Left ventricle myocardium inferior (tissue), 1 donor: ENCODE measurements at regions not wholly inside any gene's neighbourhood (a gene's known extent, or its start where the extent isn't known, plus 50 kb on each side); places are given as distances from the start of the nearest gene placed in this dataset.

Source experiments
- DNase-seq: peaks from one replicate; pipeline ENCODE4 v3.0.0-alpha.2; 2020
- H3K27ac ChIP-seq: fragments of 200-600 bp; replicated peaks from 2 replicates; pipeline ENCODE4 v1.8.0; 2021
- H3K27me3 ChIP-seq: fragments of 200-600 bp; 2 replicates; pipeline ENCODE4 v1.8.0; 2021; ENCODE audit warnings: low read depth
- H3K36me3 ChIP-seq: fragments of 200-600 bp; 2 replicates; pipeline ENCODE4 v1.8.0; 2021
- H3K4me1 ChIP-seq: fragments of 200-600 bp; 2 replicates; pipeline ENCODE4 v1.8.0; 2021
- H3K4me3 ChIP-seq: fragments of 200-600 bp; 2 replicates; pipeline ENCODE4 v1.8.0; 2021; ENCODE audit warnings: mild to moderate bottlenecking, moderate library complexity
- H3K9me3 ChIP-seq: fragments of 200-600 bp; replicated peaks from 2 replicates; pipeline ENCODE4 v1.8.0; 2021
- CTCF ChIP-seq: fragments of 200-600 bp; IDR thresholded peaks from 2 replicates; pipeline ENCODE4 v1.8.0; 2021; ENCODE audit warnings: antibody characterized with exemption, mild to moderate bottlenecking, borderline replicate concordance
- intact Hi-C: fragments of 100-400 bp; cut with micrococcal nuclease; formaldehyde crosslinking; loops from one replicate; pipeline ENCODE4 v1.11.0; 2022
- donor health status: DM: no; HTN: yes; CAD: no; lungs with severe emphysema.

GRCh38 chr7:17406738-17407137 lies 108.3 kb downstream of the AHR start:
- peaks cover 4% of the 10 kb centered on the region for H3K4me1 ChIP-seq
- no peaks in the 10 kb centered on the region for H3K9me3 ChIP-seq
- DNase-seq = no peak
- no peaks in the 10 kb centered on the region for H3K36me3 ChIP-seq
- H3K27ac ChIP-seq = no peak overlapping the region
- no peaks in the 10 kb centered on the region for H3K27me3 ChIP-seq
- no peak overlapping the region for H3K4me3 ChIP-seq
- no peak for TF ChIP-seq CTCF
- intact Hi-C loops = no loop called here

- no peaks in the 10 kb centered on the region for H3K9me3 ChIP-seq
- no peaks in the 10 kb centered on the region for H3K27me3 ChIP-seq
- intact Hi-C loops = no loop called here
- no peaks in the 10 kb centered on the region for H3K36me3 ChIP-seq
- no peak overlapping the region for H3K27ac ChIP-seq
- no peak for DNase-seq
- TF ChIP-seq CTCF = no peak
- H3K4me1 ChIP-seq = peaks cover under 1% of the 10 kb centered on the region
- H3K4me3 ChIP-seq = no peak overlapping the region
Observed at GRCh38 chr7:17407229-17407628, 108.8 kb downstream of the AHR start.

- Histone ChIP-seq H3K27ac (no peak overlapping the region), H3K36me3 (no peaks in the 10 kb centered on the region), H3K4me1 (no peaks in the 10 kb centered on the region), H3K27me3 (no peaks in the 10 kb centered on the region), H3K9me3 (no peaks in the 10 kb centered on the region), H3K4me3 (no peak overlapping the region)
- no peak for DNase-seq
- TF ChIP-seq CTCF = no peak
- intact Hi-C loops = no loop called here
Observed at GRCh38 chr7:17408245-17408903, 109.9 kb downstream of the AHR start.

- DNase-seq = no peak
- Histone ChIP-seq H3K27me3 (no peaks in the 10 kb centered on the region), H3K27ac (no peak overlapping the region), H3K4me1 (no peaks in the 10 kb centered on the region), H3K36me3 (no peaks in the 10 kb centered on the region), H3K9me3 (no peaks in the 10 kb centered on the region), H3K4me3 (no peak overlapping the region)
- TF ChIP-seq CTCF = no peak
- intact Hi-C loops = no loop called here
Observed at GRCh38 chr7:17408904-17409290, 110.4 kb downstream of the AHR start.

- intact Hi-C loops = no loop called here
- Histone ChIP-seq H3K36me3 (no peaks in the 10 kb centered on the region), H3K27me3 (no peaks in the 10 kb centered on the region), H3K4me1 (no peaks in the 10 kb centered on the region), H3K4me3 (no peak overlapping the region), H3K27ac (no peak overlapping the region), H3K9me3 (no peaks in the 10 kb centered on the region)
- DNase-seq = no peak
- TF ChIP-seq CTCF = no peak
Observed at GRCh38 chr7:17411922-17412321, 113.5 kb downstream of the AHR start.
